ENCODE measurements at regions not wholly inside any gene's neighbourhood (a gene's known extent, or its start where the extent isn't known, plus 50 kb on each side); places are given as distances from the start of the nearest gene placed in this dataset.

DNA sequence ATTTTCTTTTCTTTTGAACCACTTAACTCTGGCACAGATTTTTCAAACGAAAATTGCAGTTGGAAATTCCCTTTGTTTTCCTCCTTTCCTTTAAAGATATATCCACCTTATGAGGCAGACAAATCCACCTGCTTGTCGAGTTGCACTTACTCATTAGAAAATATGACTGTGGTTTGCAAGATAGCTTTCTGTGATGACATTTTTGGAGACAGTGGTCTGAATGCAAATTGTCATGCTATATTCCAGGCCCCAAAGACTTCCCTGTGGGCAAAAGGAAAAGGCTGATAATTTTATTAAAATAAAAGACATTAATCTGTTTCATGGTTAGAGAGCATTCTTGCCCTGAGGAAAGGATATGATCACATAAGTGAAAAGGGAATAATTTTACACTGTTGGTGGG, 120.6 kb downstream of the TNFSF18 start:
- TF ChIP-seq, protein P1, sequence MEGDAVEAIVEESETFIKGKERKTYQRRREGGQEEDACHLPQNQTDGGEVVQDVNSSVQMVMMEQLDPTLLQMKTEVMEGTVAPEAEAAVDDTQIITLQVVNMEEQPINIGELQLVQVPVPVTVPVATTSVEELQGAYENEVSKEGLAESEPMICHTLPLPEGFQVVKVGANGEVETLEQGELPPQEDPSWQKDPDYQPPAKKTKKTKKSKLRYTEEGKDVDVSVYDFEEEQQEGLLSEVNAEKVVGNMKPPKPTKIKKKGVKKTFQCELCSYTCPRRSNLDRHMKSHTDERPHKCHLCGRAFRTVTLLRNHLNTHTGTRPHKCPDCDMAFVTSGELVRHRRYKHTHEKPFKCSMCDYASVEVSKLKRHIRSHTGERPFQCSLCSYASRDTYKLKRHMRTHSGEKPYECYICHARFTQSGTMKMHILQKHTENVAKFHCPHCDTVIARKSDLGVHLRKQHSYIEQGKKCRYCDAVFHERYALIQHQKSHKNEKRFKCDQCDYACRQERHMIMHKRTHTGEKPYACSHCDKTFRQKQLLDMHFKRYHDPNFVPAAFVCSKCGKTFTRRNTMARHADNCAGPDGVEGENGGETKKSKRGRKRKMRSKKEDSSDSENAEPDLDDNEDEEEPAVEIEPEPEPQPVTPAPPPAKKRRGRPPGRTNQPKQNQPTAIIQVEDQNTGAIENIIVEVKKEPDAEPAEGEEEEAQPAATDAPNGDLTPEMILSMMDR (IDR thresholded peaks at IDR 0.05) = no peak
- TF ChIP-seq POLR2A (IDR thresholded peaks at IDR 0.05) = no peak
